ENCODE measurements at regions not wholly inside any gene's neighbourhood (a gene's known extent, or its start where the extent isn't known, plus 50 kb on each side); places are given as distances from the start of the nearest gene placed in this dataset.

GRCh38 chrX:54640103-54640690, 110.2 kb downstream of the GNL3L start:
- no peak for TF ChIP-seq EP300 (IDR thresholded peaks at IDR 0.05; ENCODE audit: borderline replicate concordance in 1 of 2, low read depth in 2 of 2, low read length in 2 of 2)
- no peak for TF ChIP-seq MAX (IDR thresholded peaks at IDR 0.05)
- no peak for TF ChIP-seq POLR2A (IDR thresholded peaks at IDR 0.05; ENCODE audit: control extremely low read depth in 1 of 2, low read depth in 2 of 2, low read length in 2 of 2)
- TF ChIP-seq USF2 (IDR thresholded peaks at IDR 0.05; ENCODE audit: low read length), result no peak

Measured in H1 (cell line).